Dermis blood vessel endothelial cell (primary cell): ENCODE measurements at regions not wholly inside any gene's neighbourhood (a gene's known extent, or its start where the extent isn't known, plus 50 kb on each side); places are given as distances from the start of the nearest gene placed in this dataset.

ENCODE experiments used
- DNase-seq: peaks from one replicate; pipeline ENCODE4 v3.0.0; 2010

GRCh38 chr1:238254935-238255334 lies 364.2 kb upstream of the ZP4 start:
- DNase-seq = no peak

- DNase-seq = peak; percentile 11
These were observed 361.5 kb upstream of the ZP4 start for GRCh38 chr1:238252033-238252802.

- DNase-seq = no peak
These were observed 357.6 kb upstream of the ZP4 start for GRCh38 chr1:238248356-238248755.

- no peak for DNase-seq
These were observed 351.5 kb upstream of the ZP4 start for GRCh38 chr1:238242181-238242580.

- DNase-seq = no peak
These were observed 350.9 kb upstream of the ZP4 start for GRCh38 chr1:238241607-238242006.

- DNase-seq = no peak
These were observed 348.6 kb upstream of the ZP4 start for GRCh38 chr1:238239343-238239742.

- no peak for DNase-seq
These were observed 343.2 kb upstream of the ZP4 start for GRCh38 chr1:238233966-238234365.

GRCh38 chr1:238232084-238232710 lies 341.5 kb upstream of the ZP4 start:
- no peak for DNase-seq

- no peak for DNase-seq
These were observed 336.1 kb upstream of the ZP4 start for GRCh38 chr1:238226810-238227209.

GRCh38 chr1:238223076-238223640 lies 332.4 kb upstream of the ZP4 start:
- DNase-seq = no peak

- DNase-seq = no peak
These were observed 331.0 kb upstream of the ZP4 start for GRCh38 chr1:238221738-238222137.

GRCh38 chr1:238214449-238214848 lies 323.7 kb upstream of the ZP4 start:
- DNase-seq = no peak

GRCh38 chr1:238205045-238205662 lies 314.4 kb upstream of the ZP4 start:
- no peak for DNase-seq

GRCh38 chr1:238201992-238202391 lies 311.3 kb upstream of the ZP4 start:
- DNase-seq = no peak

GRCh38 chr1:238199325-238199724 lies 308.6 kb upstream of the ZP4 start:
- DNase-seq = no peak

GRCh38 chr1:238196516-238196915 lies 305.8 kb upstream of the ZP4 start:
- DNase-seq = no peak

GRCh38 chr1:238191170-238191569 lies 300.4 kb upstream of the ZP4 start:
- no peak for DNase-seq

GRCh38 chr1:238187575-238187949 lies 296.8 kb upstream of the ZP4 start:
- no peak for DNase-seq

- DNase-seq = no peak
These were observed 296.3 kb upstream of the ZP4 start for GRCh38 chr1:238186887-238187574.

GRCh38 chr1:238177960-238178645 lies 287.4 kb upstream of the ZP4 start:
- no peak for DNase-seq

- no peak for DNase-seq
These were observed 286.6 kb upstream of the ZP4 start for GRCh38 chr1:238177351-238177750.

- DNase-seq = no peak
These were observed 285.7 kb upstream of the ZP4 start for GRCh38 chr1:238176441-238176840.

GRCh38 chr1:238171985-238172384 lies 281.3 kb upstream of the ZP4 start:
- DNase-seq = no peak
